HG02884 (cell line): ENCODE measurements at regions not wholly inside any gene's neighbourhood (a gene's known extent, or its start where the extent isn't known, plus 50 kb on each side); places are given as distances from the start of the nearest gene placed in this dataset.
"Not testable (repeated sequence)": the region's sequence is repeated elsewhere in the genome, so short reads cannot be mapped to it uniquely, and the experiment has no call there.

Experiments used
- ATAC-seq: cut with Tn5 transposase; IDR thresholded peaks from one replicate; pipeline ENCODE4 v1.9.1; 2021; ENCODE audit warnings: mild to moderate bottlenecking, moderate library complexity; ENCODE audit not compliant: unreplicated experiment

DNA sequence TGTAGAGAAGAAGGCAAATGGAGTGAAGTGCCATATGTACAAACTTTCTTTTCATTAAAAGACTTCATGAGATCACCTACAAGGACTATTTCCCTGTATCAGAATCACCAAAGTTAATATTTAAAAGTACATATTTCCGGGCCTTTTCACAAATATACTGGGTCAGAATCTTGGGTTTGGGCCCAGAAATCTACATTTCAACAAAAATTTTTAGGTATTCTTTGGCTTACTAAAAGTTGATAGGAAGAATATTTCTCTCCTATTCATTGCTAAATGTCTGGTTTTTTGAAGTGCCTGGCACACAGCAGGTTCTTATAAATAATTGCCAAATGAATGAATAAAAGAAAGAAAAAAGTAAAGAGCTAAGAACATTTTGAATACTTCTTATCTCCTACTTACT is 843.8 kb upstream of the ACVR2A start:
- ATAC-seq, result no peak

DNA sequence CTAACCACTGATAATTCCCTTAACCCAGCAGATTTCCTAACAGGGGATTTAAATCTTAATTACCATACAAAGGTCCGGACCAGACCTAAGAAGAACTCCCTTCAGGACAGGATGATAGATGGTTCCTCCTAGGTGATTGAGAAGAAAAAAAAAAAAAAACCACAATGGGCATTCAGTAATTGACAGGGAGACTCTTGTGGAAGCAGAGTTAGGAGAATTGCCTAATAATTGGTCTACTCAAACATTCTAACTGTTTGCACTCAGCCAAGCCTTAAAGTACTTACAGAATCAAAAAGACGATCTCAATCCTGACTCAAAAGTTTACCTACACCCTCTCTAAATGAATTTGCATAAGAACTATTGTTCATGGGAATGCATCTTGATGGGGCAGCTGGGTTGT is 844.7 kb upstream of the ACVR2A start:
- ATAC-seq, result not testable (repeated sequence)

DNA sequence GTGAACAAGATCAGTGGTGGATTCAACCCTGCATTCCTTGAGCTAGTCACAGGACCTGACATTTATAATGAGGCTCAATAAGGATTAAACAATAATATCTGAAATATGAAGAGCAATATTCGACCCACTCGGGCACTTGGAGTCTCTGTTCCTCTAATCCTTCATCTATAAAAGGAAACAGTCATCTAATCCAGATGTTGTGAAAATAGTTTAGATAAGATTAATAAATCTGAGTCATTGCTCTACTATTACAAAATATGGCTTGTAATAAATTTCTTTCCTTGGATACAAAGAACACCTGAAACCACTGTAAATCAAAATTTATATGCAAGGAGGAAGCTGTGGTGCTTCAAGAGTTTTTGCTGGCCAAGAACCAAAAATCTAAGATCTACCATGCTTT is 846.9 kb upstream of the ACVR2A start:
- no peak for ATAC-seq

DNA sequence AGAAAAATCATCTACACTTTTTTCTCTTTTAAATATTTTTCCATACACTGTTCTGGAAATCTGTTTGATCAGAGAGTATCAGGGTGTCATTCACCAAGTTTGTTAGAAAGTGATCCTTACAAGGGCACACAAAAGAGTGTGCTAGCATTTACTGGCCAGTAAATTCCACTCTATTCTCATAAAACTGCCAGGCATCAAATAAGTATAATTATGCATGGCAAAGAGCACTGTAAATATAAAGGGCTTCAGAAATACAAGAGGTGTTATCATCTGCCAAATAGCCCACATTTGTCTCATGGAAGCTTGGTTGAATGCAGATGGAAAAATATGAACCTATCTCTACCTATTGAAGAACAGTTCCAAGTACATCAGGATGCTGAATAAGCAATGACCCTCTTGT is 847.3 kb upstream of the ACVR2A start:
- no peak for ATAC-seq

DNA sequence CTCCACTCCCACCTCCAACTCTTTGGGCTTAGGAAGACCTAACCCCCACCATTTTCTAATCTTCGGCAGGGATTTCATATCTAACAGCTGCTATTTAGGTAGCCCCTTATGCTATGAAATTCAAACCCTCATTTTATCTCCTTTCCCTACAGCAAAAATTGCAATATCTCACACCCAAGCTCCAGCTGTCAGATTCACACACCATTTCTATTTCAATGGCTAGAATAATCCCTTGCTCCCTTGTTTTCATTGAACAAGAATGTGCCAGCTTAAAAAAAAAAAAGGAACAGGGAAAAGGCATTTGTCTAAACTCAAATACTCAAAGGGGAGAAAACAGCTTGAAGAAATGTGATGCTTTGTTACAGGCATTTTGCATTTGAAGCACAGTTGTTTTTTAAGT is 850.6 kb upstream of the ACVR2A start:
- no peak for ATAC-seq

DNA sequence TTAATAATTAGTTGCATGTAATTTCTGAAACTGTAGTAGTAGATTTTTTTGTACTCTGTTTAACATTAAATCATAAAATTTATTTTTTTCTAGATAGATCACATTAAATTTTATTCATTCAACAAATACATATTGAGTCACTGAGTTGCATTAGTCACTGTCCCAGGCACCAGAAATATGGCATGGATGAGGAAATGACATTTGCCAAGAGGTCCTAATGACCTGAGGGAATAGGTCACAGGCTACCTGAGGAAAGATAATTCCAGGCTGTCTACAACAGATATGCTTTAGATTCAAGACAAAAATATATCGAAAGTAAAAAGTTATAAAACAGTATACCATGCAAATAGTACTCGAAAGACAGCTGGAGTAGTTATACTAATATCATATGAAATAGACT is 852.4 kb upstream of the ACVR2A start:
- ATAC-seq, result no peak

DNA sequence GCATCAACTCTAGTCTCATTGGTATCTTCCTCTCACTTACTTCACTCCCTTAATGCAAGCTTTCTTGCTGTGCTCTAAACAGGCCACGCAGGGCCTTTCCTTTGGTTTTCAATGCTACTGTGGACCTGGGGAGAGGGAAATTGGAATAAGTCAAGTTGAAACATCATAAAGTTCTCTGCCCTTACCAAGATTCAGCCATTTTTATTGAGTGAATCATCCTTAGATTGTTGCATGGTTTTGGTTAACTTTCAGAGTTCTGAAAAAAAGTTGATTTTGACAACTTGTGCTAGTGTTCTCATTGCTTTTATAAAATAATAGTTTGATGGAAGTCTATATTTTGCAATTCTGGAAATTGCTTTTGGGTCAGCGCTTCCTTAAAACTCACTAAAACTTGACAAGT is 852.8 kb upstream of the ACVR2A start:
- ATAC-seq, result no peak

DNA sequence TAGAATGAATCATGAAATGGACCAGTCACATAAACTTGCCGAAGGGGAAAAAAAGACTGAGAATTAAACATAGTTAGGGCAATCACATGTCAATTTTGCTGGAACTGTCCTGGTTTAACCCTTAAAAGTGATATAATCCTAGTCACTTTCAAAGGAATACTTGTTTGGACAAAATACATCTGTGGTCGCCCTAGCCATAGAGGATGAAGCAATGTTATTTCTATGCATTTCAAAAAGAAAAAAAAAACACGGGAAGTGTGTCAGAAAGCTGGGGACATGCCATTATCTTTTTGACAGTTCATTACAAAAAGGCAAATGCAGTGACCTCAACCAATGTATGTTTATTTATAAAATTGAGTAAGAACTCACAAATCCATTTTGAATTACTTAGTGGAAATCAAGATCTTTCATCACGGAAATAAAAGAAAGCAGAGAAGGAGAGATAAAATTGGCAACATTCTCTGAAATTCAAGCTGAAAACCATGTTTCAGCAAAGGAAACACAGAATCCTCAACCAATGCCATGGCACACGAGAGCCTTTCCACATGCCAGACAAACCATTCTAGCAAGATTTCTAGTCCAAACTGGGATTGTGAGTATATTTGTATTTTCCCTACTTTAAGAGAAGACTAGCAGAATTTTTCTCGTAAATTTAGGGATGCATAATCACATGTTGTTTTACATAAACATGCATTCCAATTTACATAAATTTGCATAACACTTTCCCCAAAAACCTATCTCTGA is 854.3 kb upstream of the ACVR2A start:
- ATAC-seq, result no peak

DNA sequence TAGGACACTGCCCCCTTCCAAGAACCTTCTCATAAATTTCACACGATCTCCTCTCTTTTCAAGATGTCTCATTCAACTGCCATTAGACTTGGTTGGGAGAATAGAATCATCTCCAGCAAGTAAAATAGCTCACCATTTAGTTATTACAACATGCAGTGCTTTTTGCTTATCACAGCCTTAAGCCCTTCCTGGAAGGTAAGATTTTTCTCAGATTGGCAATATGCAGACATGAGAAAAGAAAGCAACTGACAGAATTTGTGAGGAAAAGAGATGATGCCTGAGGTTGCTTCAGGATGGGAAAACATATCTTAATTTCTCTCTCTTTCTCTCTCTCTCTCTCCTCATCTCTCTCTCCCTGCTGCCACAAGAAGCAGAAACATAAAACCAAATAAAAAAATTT is 855.1 kb upstream of the ACVR2A start:
- ATAC-seq, result no peak

DNA sequence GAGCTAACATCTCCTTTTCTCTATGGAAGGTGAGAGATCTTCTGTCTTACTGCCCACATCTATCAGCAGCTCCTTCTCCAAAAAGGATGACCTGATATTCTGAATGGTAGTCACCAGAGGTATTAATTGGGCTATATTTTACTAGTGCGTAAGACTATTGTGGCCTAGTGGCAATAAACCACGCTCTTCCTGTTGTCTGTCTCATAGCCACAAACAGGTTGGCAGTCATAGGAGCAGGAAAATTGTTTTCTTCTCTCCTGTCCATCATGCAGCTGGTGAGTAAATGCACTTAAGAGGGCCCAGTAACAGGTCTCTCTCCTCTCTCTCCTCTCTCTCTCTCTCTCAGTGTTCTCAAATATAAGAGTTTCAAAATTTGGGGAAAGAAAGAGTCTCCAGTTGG is 856.8 kb upstream of the ACVR2A start:
- no peak for ATAC-seq

DNA sequence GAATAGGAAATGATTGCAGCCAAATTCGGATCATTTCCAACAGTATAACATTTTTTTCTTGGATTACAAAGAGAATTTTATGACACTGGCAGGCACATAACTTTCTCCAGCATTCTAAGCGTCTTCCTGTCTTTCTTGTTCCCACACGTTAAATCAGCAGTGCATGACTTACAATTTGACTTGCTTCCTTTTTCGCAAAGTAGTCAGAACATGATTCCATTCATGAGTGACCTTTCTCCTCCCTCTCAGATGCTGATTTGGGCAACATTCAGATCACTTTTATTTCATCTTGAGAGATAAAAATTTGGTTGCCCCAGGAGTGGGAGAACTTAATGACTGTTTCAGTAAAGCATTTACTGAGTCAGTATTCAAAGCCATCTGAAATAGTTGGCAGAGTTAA is 858.7 kb upstream of the ACVR2A start:
- ATAC-seq, result peak; percentile 80

DNA sequence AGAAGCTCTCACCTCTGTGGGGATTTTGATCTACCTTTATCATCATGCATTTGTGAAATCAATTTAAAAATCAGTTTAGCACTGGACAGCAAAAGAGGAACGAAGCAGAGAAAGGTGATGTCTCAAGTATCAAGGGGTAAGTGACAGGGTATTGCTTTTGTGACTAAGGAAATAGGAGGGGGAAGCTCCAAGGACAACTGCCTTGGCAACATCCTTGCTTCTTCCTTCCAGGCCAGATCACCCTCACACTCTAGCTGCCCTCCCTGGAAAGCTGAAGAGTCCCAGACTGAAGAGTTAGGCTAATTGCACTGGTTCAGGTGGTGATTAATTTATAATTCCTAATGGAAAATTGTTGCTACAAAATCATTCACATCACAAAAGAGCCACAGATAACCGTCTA is 859.1 kb upstream of the ACVR2A start:
- ATAC-seq, result no peak

DNA sequence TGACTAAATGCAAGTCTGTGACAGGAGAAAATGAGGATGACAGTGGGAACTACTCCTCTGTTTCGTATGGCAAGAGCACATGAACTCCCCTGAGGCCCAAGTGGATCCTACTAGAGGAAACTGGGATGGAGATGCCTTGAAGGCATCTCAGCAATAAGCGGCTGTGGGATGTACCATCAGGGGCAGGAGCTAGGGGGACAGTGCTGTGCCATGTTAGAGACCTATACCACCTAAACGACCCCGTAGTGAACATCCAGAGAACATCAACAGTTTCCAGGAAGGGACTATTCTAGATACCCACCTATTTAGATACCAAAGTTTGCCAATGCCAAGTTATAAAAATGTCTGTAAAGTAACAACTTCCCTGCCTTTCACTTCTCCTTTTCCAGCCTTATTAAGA is 860.8 kb upstream of the ACVR2A start:
- no peak for ATAC-seq

DNA sequence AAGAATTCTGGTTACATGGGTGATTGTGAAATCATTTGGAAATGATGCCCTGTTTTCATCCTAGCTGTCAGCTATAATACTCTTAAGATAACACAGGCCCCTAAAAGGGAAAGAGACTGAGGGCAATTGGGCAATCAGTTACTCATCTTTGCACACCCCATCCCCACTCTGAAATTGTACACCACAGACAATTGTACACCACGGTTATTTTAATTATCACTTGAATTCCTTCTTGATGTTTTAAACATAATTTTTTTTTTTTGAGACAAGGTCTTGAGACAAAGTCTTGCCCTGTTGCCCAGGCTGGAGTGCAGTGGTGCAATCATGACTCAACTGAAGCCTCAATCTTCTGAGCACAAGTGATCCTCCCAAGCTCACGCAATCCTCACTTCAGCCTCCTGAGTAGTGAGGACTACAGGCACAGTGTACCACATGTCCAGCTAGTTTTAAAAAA is 862.4 kb upstream of the ACVR2A start:
- ATAC-seq, result no peak

DNA sequence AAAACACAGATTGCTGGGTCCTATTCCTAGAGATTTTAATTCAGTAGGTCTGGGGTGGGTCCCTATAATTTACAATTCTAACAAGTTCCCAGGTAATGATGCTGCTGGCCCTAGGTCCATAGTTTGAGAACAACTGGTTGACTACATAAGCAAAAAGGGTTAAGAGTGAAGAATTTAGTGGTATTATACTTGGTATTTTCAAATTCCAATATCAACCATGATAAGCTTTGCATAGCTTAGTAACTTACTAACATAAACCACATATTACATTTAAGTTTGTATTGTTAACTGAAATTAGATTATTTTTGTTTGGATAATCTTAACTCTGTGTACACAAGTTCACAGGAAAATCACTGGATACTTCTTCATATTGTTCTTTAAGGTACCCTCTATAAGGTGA is 862.9 kb upstream of the ACVR2A start:
- ATAC-seq, result no peak

DNA sequence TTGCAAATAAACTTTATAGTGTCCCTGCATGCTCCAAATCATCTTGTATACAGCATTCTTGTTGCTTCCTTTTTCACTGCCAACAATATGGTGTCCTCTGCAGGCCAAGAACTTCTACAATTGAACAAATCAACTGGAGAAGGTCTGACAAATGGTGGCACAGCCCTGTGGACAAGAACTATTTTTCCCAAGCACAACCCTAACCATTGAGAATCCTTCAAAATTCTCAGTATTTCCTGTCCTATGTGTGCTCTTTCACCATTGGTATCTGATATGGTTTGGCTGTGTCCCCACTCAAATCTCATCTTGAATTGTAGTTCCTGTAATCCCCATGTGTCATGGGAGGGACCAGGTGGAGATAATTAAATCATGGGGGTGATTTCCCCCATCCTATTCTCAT is 865.1 kb upstream of the ACVR2A start:
- no peak for ATAC-seq

DNA sequence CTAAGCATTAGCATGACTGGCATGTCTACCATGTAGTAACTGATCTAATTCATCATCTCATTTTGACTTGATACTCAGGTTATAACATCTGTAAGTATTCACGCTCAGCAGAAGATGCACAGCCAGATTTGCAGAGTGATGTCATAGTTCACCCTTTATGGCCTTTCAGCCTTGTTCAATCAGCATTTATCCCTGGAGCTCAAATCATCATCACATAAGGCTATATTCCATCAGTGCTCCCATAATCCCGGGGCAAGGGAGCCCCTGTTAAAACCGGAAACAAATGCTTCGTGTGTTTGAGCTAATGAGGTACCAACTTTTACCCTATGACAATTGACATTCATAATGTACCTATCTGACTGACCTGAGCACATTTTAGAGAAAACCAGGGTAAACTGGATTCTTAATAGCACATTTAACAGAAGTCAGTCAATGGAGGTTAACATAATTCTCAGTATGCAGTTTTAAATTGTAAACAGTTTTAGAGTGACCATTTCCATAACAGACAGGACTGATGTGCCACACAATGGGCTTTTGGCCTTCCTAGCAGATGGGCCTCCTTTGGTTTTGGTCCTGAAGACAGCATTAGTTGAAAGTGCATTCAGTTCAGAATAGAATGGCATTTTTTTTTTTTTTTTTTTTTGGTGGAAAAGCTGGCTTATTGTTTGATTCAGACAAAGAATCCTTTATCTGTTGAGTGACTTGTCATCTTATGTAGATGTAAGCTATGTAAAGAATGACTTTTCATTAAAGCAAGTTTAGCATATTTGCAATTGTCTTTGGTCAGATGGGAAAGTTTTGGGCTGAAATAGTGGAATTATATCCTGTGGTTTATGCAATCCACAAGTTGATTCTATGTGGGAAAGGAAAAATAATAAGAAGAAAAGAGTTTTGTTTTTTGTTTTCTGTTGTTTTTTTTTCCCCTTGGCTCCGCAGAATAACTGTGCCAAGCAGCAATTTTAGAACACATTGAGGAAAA is 866.0 kb upstream of the ACVR2A start:
- no peak for ATAC-seq

DNA sequence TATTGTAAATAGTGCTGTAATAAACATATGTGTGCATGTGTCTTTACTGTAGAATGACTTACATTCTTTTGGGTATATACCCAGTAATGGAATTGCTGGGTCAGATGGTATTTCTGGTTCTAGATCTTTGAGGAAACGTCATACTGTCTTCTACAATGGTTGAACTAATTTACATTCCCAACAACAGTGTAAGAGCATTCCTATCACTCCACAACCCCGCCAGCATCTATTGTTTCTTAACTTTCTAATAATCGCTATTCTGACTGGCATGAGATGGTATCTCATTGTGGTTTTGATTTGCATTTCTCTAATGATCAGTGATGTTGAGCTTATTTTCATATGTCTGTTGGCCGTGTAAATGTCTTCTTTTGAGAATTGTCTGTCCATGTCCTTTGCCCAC is 873.8 kb upstream of the ACVR2A start:
- ATAC-seq, result not testable (repeated sequence)

DNA sequence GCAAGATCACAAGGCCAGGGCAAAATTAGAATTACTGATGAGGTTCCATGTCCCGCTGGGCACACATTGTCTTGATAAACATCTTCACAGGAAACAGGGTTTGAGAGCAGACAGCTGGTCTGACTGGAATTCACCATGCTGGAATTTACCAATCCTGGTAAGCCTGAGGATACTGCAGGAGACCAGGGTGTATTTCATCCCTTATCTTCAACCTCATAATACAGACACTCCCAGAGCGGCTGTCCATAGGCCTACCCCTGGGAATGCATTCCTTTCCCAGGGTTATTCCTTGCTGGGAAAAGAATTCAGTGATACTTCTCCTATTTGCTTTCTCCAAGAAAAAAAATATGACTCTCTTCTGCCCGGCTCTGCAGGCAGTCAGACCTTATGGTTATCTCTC is 875.1 kb upstream of the ACVR2A start:
- ATAC-seq, result not testable (repeated sequence)

DNA sequence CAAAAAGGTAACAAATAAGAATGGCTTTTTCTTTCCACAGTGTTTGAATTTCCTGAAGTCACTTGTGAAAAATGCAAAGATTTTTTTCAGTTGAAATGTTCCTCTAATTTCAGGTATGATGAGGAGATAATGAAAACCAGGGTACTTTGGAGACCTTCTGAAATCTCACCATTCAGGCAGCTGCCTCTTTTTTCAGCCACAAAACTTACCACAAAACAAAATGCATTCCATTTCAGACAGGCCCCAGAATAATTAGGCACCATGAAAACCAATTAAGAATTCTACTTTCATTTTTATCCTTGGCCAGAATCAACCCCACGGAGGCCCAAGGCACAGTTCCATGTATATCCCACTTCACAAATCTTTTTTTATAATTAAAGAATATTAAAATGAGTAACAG is 880.3 kb upstream of the ACVR2A start:
- ATAC-seq, result no peak

DNA sequence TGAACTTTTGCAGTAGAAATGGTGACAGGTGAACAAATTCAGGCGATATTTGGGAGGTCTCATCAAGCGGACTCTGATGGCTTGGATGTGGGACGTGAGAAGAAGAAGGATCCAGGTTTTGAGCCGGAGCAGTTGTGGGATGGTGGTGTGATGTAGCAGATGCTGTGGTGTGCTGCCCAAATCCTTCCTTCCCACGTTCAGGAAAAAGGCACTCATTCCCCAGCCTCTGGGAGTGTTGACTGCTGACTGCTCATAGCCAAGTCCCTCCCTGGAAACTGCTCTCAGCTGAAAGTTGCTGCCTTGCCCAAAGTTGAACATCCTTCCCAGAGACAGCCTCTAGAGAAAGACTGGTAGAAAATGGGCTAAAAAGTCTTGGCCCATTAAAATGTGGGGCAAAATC is 890.3 kb upstream of the ACVR2A start:
- no peak for ATAC-seq

DNA sequence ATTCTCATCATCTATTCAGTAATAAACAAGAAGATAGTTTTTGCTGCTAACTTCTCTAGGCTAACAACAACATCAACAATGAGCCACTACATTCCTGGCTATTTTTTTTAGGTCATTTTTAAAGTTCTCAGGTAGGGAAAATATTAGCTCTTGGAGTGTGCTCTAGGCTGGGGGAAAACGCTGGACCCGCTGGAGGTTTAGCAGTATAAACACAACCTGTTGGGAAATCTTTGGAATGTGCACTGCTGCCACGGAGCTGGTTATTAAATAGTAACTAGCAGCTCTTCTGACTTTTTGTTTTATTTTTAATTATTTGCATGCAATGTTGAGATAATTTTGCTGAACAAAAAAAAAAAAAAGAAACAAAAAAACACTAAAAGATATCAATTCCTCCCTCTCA is 892.1 kb upstream of the ACVR2A start:
- ATAC-seq, result no peak
